HG03175 (cell line): ENCODE measurements at regions not wholly inside any gene's neighbourhood (a gene's known extent, or its start where the extent isn't known, plus 50 kb on each side); places are given as distances from the start of the nearest gene placed in this dataset.
"Not testable (repeated sequence)": the region's sequence is repeated elsewhere in the genome, so short reads cannot be mapped to it uniquely, and the experiment has no call there.

Experiments
- ATAC-seq: cut with Tn5 transposase; IDR thresholded peaks from one replicate; pipeline ENCODE4 v1.9.1; 2021; ENCODE audit warnings: mild to moderate bottlenecking, moderate library complexity; ENCODE audit not compliant: unreplicated experiment

DNA sequence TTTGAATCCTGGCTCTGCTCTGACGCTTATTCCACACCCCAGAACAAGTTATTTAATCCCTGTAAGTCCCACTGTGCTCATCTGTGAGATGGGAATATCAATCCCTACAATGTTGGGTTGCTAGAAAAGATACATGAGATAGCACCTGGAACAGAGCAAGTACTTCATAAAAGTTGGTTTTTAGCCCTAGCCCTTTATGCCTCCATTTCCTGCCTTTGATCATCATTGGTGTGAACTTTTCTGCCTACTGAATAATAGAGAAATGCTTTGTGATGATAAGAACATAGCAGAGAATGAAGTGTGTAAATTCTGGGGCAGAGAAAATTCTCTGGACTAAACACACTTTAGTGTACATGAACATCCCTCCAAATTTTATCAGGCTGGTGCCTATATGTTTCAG is 90.3 kb upstream of the RANBP6 start:
- no peak for ATAC-seq

DNA sequence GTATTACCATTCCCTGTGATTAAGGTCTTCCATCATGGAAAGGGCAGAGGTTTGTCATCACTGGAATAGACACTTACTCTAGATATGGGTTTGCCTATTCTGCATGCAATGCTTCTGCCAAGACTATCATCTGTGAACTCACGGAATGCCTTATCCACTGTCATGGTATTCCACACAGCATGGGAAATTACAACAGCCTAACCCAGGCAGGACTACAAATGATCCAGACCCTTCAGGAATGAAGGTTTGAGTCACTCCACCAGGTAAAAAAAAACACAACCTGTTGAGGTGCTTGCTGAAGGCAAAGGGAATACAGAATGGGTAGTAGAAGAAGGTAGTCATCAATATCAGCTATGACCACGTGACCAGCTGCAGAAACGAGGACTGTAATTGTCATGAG is 89.0 kb upstream of the RANBP6 start:
- not testable (repeated sequence) for ATAC-seq

DNA sequence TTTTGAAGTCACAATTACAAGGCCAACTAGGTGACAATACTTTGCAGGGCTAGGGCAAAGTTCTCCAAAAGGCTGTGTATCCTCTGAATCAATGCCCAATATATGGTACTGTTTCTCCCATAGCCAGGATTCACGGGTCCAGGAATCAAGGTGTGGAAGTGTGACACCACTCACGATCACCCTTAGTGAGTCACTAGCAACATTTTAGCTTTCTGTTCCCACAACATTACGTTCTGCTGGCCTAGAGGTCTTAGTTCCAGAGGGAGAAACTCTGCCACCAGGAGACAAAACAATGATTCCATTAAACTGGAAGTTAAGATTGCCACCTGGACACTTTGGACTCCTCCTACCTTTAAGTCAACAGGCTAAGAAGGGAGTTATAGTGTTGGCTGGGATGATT is 88.5 kb upstream of the RANBP6 start:
- not testable (repeated sequence) for ATAC-seq

DNA sequence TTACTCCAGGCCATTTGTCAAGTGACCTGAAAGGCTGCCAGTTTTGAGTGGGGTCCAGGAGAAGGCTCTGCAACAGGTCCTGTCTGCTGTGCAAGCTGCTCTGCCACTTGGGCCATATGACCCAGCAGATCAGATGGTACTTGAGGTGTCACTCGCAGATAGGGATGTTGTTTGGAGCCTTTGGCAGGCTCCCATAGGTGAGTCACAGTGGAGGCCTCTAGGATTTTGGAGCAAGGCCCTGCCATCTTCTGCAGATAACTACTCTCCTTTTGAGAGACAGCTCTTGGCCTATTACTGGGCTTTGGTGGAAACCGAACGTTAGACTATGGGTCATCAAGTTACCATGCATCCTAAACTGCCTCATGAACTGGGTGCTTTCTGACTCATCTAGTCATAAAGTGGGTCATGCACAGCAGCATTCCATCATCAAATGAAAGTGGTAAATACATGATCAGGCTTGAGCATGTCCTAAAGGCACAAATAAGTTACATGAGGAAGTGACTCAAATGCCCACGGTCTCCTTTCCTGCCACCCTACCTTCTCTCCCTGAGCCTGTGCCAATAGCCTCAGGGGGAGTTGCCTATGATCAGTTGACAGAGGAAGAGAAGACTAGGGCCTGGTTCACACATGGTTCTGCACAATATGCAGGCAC is 87.0 kb upstream of the RANBP6 start:
- ATAC-seq = not testable (repeated sequence)

DNA sequence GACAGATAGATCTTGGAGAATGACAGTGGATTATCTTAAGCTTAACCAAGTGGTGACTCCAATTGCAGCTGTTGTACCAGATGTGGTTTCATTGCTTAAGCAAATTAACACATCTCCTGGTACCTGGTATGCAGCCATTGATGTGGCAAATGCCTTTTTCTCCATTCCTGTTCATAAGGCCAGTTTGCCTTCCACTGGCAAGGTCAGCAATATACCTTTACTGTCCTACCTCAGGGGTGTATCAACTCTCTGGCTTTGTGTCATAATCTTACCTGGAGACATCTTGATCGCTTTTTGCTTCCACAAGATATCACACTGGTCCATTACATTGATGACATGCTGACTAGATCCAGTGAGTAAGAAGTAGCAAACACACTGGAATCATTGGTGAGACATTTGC is 86.3 kb upstream of the RANBP6 start:
- ATAC-seq = not testable (repeated sequence)

DNA sequence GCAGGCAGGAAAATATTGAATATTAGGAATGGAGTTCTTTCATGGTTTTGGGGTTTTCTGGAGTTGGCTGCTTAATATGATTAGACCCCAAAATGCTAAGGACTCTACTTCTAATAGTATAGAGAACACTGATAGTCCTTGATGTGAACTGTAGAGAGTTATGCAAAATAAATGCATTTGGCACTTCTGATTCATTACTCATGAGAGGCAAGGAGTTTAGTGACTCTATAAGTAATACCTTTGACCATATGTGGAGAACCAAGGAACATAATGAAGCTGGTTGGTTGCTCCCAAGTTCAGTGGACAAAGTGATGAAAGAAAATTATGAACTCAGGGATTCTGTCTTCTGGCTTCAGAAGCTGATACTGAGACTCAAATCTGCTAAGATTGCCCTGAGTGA is 83.9 kb upstream of the RANBP6 start:
- not testable (repeated sequence) for ATAC-seq

DNA sequence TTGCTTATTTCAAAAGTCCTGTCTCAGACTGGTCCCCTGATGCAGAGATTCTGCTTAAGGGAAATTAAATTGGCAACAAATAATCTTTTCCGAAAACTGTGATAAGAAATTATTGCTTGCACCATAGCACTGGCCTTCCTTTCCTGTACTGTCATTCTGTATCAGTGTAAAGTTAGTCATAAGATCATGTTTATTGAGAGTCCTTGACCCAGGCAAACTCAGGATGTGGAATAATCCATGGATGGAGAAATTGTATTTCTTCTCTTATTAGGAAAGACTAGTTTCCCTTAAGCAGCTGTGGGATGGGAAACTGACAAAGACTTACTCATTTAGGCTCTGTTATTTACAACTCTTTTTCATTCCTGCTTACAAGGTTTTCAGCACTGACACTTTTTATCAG is 83.0 kb upstream of the RANBP6 start:
- no peak for ATAC-seq

DNA sequence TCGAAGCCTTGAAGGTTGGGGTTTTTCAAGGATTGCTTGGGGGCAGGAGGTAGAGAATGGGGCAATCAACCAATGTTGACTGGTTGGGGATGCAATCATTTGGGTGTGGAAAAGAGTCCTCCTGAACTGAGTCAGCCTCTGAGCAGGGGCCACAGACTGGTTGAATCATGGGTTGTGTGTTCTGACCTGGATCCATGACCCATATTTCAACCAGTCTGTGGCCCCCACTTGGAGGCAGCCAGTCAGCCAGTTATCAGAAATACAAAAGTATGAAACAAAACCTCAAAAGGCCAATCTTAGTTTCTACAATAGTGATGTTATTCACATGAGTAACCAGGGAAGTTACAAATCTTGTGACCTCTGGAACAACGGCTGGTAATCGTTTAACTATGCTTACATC is 81.4 kb upstream of the RANBP6 start:
- no peak for ATAC-seq

DNA sequence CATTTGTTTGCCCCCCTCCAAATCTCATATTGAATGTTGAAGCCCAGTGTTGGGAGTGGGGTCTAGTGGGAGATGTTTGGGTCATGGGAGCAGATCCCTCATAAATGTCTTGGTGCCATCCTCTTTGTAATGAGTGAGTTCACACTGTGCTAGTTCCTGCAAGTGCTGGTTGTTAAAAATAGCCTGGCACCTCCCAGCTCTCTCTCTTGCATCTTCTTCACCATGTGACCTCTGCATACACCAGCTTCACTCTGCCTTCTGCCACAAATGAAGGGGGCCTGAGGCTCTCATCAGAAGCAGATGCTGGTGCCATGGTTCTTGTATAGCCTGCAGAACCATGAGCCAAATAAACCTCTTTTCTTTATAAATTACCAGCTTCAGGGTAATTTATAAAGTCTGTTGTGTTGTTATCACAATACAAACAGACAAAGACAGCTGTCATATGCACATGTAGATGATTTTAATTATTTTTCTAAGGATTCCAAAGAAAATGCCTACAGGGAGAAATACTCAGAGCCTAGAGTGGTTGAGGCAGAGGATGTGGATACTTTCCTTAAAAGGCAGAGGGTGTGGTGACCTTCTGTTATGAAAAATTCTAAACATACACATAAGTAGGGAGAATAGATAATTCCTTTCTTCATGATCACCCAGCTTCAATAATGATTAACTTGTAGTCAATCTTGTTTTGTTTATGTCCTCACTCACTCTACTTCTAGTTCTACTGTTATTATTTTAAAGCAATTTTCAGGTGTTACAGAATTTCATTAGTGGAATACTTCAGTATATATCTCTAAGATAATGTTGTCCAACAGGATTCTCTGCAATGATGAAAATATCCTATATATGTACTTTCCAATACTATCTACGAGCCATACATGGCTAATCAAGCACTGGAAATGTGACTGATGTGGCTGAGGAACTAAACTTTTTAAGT is 75.1 kb upstream of the RANBP6 start:
- no peak for ATAC-seq

DNA sequence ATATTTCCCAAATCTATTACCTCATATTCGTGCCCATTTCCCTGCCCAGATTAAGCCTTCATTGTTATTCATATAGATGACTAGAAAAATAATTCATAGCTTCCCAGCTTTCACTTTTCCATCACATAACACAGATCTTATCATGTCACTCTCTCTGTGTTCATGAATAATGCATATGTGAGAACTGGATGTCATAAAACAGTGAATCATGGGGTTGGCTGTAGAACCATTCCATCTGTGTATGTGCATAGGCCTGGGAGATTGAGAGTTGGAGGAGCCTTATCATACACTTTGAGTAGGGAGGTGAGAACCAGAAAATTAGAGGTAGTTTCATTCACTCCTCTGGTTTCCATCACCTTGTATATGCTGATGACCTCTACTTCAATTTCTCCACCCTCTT is 73.9 kb upstream of the RANBP6 start:
- no peak for ATAC-seq

DNA sequence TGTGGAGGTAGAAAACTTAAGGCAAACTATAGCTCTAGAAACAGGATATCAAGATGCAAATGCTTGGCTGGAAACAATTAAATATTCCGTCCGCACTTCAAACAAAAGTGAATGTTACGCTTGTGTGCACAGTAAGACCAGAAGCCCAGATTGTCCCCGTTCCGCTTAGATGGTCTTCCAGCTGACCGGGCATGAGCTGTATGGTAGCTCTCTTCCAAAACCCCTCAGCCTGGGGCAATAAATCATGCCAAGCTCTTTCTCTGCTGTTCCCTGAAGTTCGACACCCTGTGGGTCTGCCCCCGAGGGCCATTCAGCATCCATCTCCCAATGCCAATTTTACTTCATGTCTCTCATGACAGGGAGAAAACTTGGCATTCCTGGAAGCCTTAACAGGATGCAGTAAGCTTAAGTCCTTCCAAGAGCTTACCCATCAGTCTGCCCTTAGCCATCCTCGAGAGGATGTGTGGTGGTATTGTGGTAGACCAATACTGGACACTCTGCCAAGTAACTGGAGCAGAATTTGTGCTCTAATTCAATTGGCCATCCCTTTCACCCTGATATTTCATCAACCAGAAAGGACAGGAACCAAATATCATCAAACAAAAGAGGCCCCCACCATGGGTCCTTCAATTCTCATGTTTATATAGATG is 70.7 kb upstream of the RANBP6 start:
- no peak for ATAC-seq

DNA sequence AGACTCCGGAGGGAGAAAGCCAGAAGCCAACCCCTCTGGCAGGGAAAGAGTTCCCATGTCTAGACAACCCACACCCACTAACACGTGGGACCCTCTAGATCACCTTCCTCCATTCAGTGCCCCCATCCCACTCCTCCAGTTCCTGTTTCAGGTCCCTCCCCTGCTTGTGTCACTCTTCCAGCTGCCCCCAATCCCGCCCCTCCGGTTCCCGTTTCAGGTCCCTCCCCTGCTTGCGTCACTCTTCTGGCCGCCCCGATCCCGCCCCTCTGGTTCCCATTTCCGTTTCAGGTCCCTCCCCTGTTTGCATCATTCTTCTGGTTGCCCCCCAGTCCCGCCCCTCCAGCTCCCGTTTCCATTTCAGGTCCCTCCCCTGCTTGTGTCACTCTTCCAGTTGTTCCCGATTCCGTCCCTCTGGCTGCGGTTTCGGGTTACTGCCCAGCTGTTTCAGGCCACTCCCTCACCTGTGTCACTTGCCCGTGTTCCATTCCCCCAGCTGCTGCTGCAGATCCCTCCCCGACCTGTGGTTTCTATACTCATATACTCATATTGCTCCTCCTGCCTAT is 64.8 kb upstream of the RANBP6 start:
- ATAC-seq = peak; percentile 91

DNA sequence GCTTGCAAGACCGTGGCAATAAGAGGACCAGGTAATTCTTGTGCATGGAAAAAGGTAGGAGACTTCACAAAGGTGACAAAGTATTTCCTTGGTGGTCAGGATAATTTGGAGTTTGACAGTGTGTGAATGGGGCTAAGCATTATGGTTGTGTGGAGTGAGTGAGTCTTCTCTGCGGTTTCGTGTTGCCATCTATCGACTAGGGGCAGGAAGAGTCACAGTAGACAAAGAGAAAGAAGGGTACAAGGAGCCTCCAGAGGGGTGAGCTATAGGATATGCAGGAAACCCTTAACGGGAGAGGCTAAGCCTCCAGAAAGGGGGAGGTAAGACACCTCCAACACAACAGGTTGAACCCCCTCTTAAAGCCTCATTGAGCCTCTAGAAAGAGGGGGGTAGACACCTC is 64.0 kb upstream of the RANBP6 start:
- ATAC-seq = no peak

DNA sequence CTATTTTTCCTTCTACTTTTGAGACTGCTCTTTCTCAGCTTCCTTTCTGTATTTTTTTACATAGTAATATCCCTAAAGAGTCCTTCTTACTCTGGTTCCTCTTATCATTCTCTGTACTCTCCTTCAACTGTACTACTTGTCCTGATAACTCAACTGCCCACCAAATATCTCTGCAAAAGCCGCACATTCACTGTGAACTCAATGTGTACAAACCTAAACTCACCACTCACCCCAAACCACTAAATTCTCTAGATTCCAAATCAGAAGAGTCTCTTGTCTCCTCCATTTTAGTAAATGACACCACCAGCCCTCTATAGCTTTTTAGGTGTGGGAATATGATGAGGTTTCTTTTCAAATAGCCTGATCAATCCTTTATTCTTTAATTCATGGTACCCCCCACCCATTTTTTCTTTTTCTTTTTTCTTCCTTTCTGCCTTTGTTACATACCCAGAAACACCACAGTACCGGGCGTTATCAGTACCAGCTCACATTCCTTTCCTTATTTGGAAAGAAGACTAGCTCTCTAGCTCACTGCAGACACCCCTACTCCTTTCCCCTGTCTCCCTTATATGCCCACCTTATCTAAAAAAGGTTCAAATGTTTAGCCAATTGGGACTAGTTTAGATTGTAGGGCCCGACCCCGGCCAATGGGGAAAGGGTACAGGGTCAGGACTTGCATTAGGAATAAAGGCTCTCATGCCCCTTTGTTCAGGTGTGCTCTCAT is 63.1 kb upstream of the RANBP6 start:
- ATAC-seq = no peak

DNA sequence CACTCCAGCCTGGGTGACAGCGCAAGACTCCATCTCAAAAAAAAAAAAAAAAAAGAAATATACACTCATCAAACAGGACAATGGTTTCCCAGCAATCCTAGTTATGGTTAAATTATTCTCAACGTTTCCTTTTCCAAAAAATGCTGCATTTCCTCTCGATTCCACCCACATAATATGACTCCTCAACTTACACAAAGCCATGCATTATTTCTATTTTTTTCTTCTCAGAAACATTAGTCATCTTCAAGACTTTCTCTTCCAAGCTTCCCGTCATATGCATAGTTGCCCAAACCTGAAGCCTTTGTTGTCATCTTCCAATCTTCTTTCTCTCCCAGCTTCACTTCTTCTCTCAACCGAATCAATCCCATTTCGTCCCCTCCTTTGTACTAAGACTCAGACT is 61.4 kb upstream of the RANBP6 start:
- no peak for ATAC-seq

DNA sequence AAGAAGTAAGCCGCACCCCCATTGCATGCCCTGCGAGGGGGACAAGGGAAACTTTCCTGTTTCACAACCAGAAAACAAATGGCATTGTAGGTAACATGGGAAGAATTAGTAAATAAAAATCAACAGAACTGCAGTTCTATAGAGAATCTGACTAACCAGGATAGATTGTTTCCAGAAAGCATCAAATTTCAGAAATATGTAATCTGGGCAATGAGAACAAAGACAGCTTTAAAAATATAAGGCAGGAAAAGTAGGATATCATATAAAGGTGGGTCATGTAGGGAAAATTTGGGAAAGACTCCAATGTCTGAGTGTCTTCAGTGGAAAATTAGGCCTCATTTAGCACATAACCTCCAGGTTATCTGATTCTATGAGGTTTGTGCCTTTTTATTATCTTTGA is 58.3 kb upstream of the RANBP6 start:
- ATAC-seq = no peak

DNA sequence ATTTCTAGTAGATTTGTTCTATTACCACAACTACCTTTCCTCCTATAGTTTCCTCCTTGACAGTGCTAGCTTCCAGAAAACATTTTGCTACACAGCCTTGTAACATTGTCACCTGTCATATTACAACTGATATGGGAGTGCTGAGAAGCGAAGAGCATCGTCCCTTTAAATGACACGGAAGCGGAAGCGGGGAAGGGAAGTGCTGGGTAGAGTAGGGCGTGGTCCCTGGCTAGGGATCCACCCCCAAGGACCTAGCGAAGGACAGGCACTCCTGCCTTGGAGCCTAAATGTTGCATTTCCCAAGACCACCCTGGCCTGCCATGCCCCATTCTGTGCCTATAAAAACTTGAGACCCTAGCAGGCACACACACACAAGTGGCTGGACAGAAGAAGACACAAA is 57.4 kb upstream of the RANBP6 start:
- no peak for ATAC-seq

DNA sequence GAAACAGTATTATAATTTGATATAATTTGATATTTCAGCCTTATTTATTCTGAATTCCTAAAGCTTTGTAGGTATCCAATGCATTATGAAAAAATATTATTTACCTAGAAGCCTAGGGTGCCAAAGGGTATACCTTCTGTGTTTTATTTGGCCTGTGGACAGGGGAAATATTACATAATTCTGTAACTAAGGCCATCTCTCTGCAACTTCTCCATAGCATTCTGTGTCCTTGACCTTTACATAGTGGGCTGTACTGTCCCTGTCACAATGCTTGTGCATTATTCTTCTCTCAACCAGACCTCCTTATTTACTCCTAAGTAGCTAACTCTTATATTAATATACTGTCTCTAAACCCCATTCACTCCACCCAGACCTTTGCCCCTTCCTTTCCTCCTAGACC is 57.0 kb upstream of the RANBP6 start:
- no peak for ATAC-seq

DNA sequence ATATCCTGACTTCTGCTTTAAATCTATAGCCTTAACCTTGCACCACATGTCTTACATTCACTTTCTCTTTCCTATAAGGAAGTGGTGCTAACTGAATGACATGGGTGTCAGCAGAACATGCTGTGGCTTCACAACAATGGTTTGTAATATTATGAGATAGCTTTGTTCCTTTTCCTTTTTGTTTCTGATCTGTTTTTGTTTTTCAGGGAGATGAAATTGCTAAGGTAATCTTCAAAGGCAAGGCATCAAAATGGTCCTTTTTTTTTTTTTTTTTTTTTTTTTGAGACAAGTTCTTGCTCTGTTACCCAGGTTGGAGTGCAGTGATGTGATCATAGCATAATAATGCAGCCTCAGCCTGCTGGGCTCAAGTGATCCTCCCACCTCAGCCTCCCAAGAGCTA is 53.6 kb upstream of the RANBP6 start:
- ATAC-seq = peak; percentile 98

DNA sequence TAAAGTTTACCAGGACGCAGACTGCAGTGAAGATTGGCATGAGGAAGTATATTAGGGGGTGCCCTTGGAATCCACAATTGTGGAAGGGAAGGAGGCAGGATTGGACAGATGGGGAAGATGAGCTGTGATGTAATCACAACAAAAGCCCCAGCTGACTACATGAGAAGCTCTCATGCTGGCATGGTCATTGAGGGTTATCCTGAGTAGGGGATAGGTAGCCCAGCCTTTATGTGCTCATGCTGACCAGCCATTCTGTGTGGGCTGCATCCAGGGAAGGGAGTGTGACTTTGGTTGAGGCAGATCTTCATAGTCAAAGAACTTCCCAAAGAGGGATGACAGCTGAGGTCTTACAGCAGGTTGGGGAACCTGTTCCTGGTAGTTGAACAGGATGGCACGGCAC is 52.0 kb upstream of the RANBP6 start:
- ATAC-seq = no peak
